ENCODE measurements at regions not wholly inside any gene's neighbourhood (a gene's known extent, or its start where the extent isn't known, plus 50 kb on each side); places are given as distances from the start of the nearest gene placed in this dataset.

GRCh38 chr18:72630991-72631390 lies 86.8 kb upstream of the CBLN2 start:
- H3K9me3 ChIP-seq (ENCODE audit: control insufficient read depth, insufficient read depth, low read depth, low read length), result no peaks in the 10 kb centered on the region
- no peaks in the 10 kb centered on the region for H3K4me1 ChIP-seq (ENCODE audit: control insufficient read depth, insufficient read depth, low read length)
- no peak overlapping the region for H3K27ac ChIP-seq (ENCODE audit: extremely low read depth, low read depth, low read length)
- no peaks in the 10 kb centered on the region for H3K36me3 ChIP-seq (ENCODE audit: control insufficient read depth in 2 of 2, insufficient read depth in 1 of 2, low read length in 2 of 2)
- ChIA-PET POLR2A (no interaction called here), CTCF (no interaction called here)
- H3K4me3 ChIP-seq (ENCODE audit: low read depth, low read length), result no peak overlapping the region
- TF ChIP-seq SCRT2 (tag by site-specific recombination; IDR thresholded peaks at IDR 0.05) (no peak), ZNF529 (tag by site-specific recombination; IDR thresholded peaks at IDR 0.05; ENCODE audit: insufficient replicate concordance) (no peak), ZIC2 (tag by site-specific recombination; IDR thresholded peaks at IDR 0.05) (no peak), ZNF19 (tag by site-specific recombination; IDR thresholded peaks at IDR 0.05; ENCODE audit: low read depth) (no peak), ZNF600 (tag by site-specific recombination; IDR thresholded peaks at IDR 0.05) (no peak), HOXC10 (CRISPR knock-in tag; IDR thresholded peaks at IDR 0.05) (no peak), ZBTB8A (tag by site-specific recombination; IDR thresholded peaks at IDR 0.05) (no peak), ZNF791 (tag by site-specific recombination; IDR thresholded peaks at IDR 0.05) (no peak), ZNF544 (tag by site-specific recombination; IDR thresholded peaks at IDR 0.05) (no peak), BCL11A (tag by site-specific recombination; IDR thresholded peaks at IDR 0.05; ENCODE audit: low read depth) (no peak), ZBTB7A (tag by site-specific recombination; IDR thresholded peaks at IDR 0.05; ENCODE audit: low read depth) (no peak), ZNF658 (tag by site-specific recombination; IDR thresholded peaks at IDR 0.05) (no peak)

- Histone ChIP-seq H3K36me3 (ENCODE audit: control insufficient read depth in 2 of 2, insufficient read depth in 1 of 2, low read length in 2 of 2) (no peaks in the 10 kb centered on the region), H3K9me3 (ENCODE audit: control insufficient read depth, insufficient read depth, low read depth, low read length) (no peaks in the 10 kb centered on the region), H3K4me1 (ENCODE audit: control insufficient read depth, insufficient read depth, low read length) (no peaks in the 10 kb centered on the region), H3K27ac (ENCODE audit: extremely low read depth, low read depth, low read length) (no peak overlapping the region), H3K4me3 (ENCODE audit: low read depth, low read length) (no peak overlapping the region)
- ChIA-PET POLR2A (no interaction called here), CTCF (no interaction called here)
- no peak for TF ChIP-seq SP3 (tag by site-specific recombination; IDR thresholded peaks at IDR 0.05)
- no peak for TF ChIP-seq MYNN (tag by site-specific recombination; IDR thresholded peaks at IDR 0.05; ENCODE audit: borderline replicate concordance)
- no peak for TF ChIP-seq ZBTB48 (tag by site-specific recombination; IDR thresholded peaks at IDR 0.05)
Measured at GRCh38 chr18:72623444-72623843, 79.3 kb upstream of the CBLN2 start.

GRCh38 chr18:72613534-72613930 lies 69.4 kb upstream of the CBLN2 start:
- Histone ChIP-seq H3K9me3 (ENCODE audit: control insufficient read depth, insufficient read depth, low read depth, low read length) (no peaks in the 10 kb centered on the region), H3K27ac (ENCODE audit: extremely low read depth, low read depth, low read length) (no peak overlapping the region), H3K36me3 (ENCODE audit: control insufficient read depth in 2 of 2, insufficient read depth in 1 of 2, low read length in 2 of 2) (no peaks in the 10 kb centered on the region), H3K4me1 (ENCODE audit: control insufficient read depth, insufficient read depth, low read length) (no peaks in the 10 kb centered on the region), H3K4me3 (ENCODE audit: low read depth, low read length) (no peak overlapping the region)
- POLR2A ChIA-PET, result no interaction called here
- CTCF ChIA-PET, result interaction anchor here (0.6 kb wide), 1 partner anchor 1637 kb away, joined by 3 read pairs; no protein-coding TSS in a partner anchor
- TF ChIP-seq ZNF266 (tag by site-specific recombination; IDR thresholded peaks at IDR 0.05; ENCODE audit: low read depth) (no peak), ZNF544 (tag by site-specific recombination; IDR thresholded peaks at IDR 0.05) (no peak), ZNF302 (tag by site-specific recombination; IDR thresholded peaks at IDR 0.05; ENCODE audit: low read depth) (no peak), PRDM1 (tag by site-specific recombination; IDR thresholded peaks at IDR 0.05) (no peak), ZNF24 (tag by site-specific recombination; IDR thresholded peaks at IDR 0.05) (no peak), ZNF426 (tag by site-specific recombination; IDR thresholded peaks at IDR 0.05) (no peak), ZBTB26 (tag by site-specific recombination; optimal IDR thresholded peaks at IDR 0.05) (no peak), GLI4 (tag by site-specific recombination; IDR thresholded peaks at IDR 0.05) (no peak), ZNF2 (tag by site-specific recombination; IDR thresholded peaks at IDR 0.05) (no peak), ZNF776 (tag by site-specific recombination; IDR thresholded peaks at IDR 0.05; ENCODE audit: borderline replicate concordance) (no peak), ZNF26 (tag by site-specific recombination; IDR thresholded peaks at IDR 0.05) (no peak), ZNF18 (tag by site-specific recombination; IDR thresholded peaks at IDR 0.05) (no peak), MZF1 (tag by site-specific recombination; IDR thresholded peaks at IDR 0.05; ENCODE audit: borderline replicate concordance) (no peak), ZXDB (tag by site-specific recombination; IDR thresholded peaks at IDR 0.05) (no peak), KLF9 (tag by site-specific recombination; IDR thresholded peaks at IDR 0.05; ENCODE audit: low read depth) (no peak), OSR2 (tag by site-specific recombination; IDR thresholded peaks at IDR 0.05) (no peak), ZNF324 (tag by site-specific recombination; IDR thresholded peaks at IDR 0.05) (no peak)

Data from HEK293 (cell line).